ENCODE measurements at regions not wholly inside any gene's neighbourhood (a gene's known extent, or its start where the extent isn't known, plus 50 kb on each side); places are given as distances from the start of the nearest gene placed in this dataset.

- TF ChIP-seq, protein P1, sequence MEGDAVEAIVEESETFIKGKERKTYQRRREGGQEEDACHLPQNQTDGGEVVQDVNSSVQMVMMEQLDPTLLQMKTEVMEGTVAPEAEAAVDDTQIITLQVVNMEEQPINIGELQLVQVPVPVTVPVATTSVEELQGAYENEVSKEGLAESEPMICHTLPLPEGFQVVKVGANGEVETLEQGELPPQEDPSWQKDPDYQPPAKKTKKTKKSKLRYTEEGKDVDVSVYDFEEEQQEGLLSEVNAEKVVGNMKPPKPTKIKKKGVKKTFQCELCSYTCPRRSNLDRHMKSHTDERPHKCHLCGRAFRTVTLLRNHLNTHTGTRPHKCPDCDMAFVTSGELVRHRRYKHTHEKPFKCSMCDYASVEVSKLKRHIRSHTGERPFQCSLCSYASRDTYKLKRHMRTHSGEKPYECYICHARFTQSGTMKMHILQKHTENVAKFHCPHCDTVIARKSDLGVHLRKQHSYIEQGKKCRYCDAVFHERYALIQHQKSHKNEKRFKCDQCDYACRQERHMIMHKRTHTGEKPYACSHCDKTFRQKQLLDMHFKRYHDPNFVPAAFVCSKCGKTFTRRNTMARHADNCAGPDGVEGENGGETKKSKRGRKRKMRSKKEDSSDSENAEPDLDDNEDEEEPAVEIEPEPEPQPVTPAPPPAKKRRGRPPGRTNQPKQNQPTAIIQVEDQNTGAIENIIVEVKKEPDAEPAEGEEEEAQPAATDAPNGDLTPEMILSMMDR (IDR thresholded peaks at IDR 0.05), result no peak
- TF ChIP-seq POLR2AphosphoS5 (IDR thresholded peaks at IDR 0.05) (no peak), POLR2A (IDR thresholded peaks at IDR 0.05) (no peak), EP300 (IDR thresholded peaks at IDR 0.05) (no peak)
Observed at GRCh38 chr11:97860237-97860636, 1160.5 kb upstream of the CNTN5 start.

All from sigmoid colon (tissue), 4 donors.